SK-N-SH (cell line): ENCODE measurements at regions not wholly inside any gene's neighbourhood (a gene's known extent, or its start where the extent isn't known, plus 50 kb on each side); places are given as distances from the start of the nearest gene placed in this dataset.
A peak's percentile ranks its signal among the peaks of the same experiment; 100 is the strongest.

Experiments used
- CTCF ChIA-PET: fragments of 300-600, 350-600 bp; formaldehyde crosslinking; extraction: SDS; loops from one replicate; lab custom pipeline; 2021; lab: Yijun Ruan, JAX
- POLR2A ChIA-PET: fragments of 350-600 bp; sonication (Branson Sonifier 250); formaldehyde crosslinking; extraction: SDS; loops from one replicate; lab custom pipeline; 2020; ENCODE audit warnings: antibody characterized with exemption, inconsistent platforms; lab: Yijun Ruan, JAX
- DNase-seq: peaks from one replicate; pipeline ENCODE4 v3.0.0; 2012
- H2AFZ ChIP-seq: fragments of 200-600 bp; sonication (generic); 2 replicates; pipeline ENCODE4 v1.8.1; 2016; ENCODE audit warnings: antibody characterized with exemption, mild to moderate bottlenecking, low read depth
- H3F3A ChIP-seq: fragments of 200-600 bp; sonication (generic); replicated peaks from 2 replicates; pipeline ENCODE3; 2016; ENCODE audit warnings: antibody characterized with exemption, mild to moderate bottlenecking; ENCODE audit not compliant: insufficient read depth
- H3K27ac ChIP-seq, 2 experiments: fragments of 200-500 bp in 1 of 2; fragments of 200-600 bp in 1 of 2; sonication (Bioruptor generic) in 1 of 2; sonication (generic), shearing (Covaris generic) in 1 of 2; 2 replicates each; pipeline versions ENCODE4 v1.5.1 to v1.6.1; 2014 to 2016; ENCODE audit warnings: low read depth in 2 of 2, inconsistent platforms in 1 of 2, low read length in 1 of 2, mild to moderate bottlenecking in 1 of 2, mixed read lengths in 1 of 2
- H3K27me3 ChIP-seq: fragments of 200-600 bp; sonication (generic), shearing (Covaris generic); 2 replicates; pipeline ENCODE4 v1.6.1; 2016; ENCODE audit warnings: mixed run types; ENCODE audit not compliant: insufficient read depth
- H3K36me3 ChIP-seq, 2 experiments: fragments of 200-500 bp in 1 of 2; fragments of 200-600 bp in 1 of 2; sonication (Bioruptor generic) in 1 of 2; sonication (generic) in 1 of 2; replicated peaks in 1 of 2; 2 replicates each; pipeline versions ENCODE3 to v1.5.1; 2014 to 2016; ENCODE audit warnings: low read length in 1 of 2, mild to moderate bottlenecking in 1 of 2; ENCODE audit not compliant: insufficient read depth in 2 of 2, control insufficient read depth in 1 of 2
- H3K4me1 ChIP-seq, 2 experiments: fragments of 200-500 bp in 1 of 2; fragments of 200-600 bp in 1 of 2; sonication (Bioruptor generic) in 1 of 2; sonication (generic), shearing (Covaris generic) in 1 of 2; 2 replicates each; pipeline versions ENCODE4 v1.5.1 to v1.6.1; 2014 to 2016; ENCODE audit warnings: low read depth in 1 of 2, low read length in 1 of 2, mixed run types in 1 of 2; ENCODE audit not compliant: insufficient read depth in 2 of 2, control insufficient read depth in 1 of 2
- H3K4me2 ChIP-seq: fragments of 200-600 bp; sonication (generic), shearing (Covaris generic); 2 replicates; pipeline ENCODE4 v1.6.1; 2017; ENCODE audit warnings: mixed run types
- H3K4me3 ChIP-seq, 2 experiments: fragments of 200-500 bp in 1 of 2; fragments of 200-600 bp in 1 of 2; sonication (Bioruptor generic) in 1 of 2; sonication (generic), shearing (Covaris generic) in 1 of 2; 2 replicates each; pipeline versions ENCODE4 v1.5.1 to v1.8.1; 2014 to 2016; ENCODE audit warnings: low read depth in 2 of 2, inconsistent platforms in 1 of 2, low read length in 1 of 2, mild to moderate bottlenecking in 1 of 2, mixed read lengths in 1 of 2, moderate library complexity in 1 of 2
- H3K79me2 ChIP-seq: fragments of 200-600 bp; sonication (generic); 2 replicates; pipeline ENCODE4 v1.8.1; 2017; ENCODE audit warnings: mild to moderate bottlenecking; ENCODE audit not compliant: insufficient read depth
- H3K9ac ChIP-seq: fragments of 200-600 bp; sonication (generic); 2 replicates; pipeline ENCODE4 v1.6.1; 2017; ENCODE audit warnings: mixed run types
- H3K9me2 ChIP-seq: fragments of 200-600 bp; sonication (generic); 2 replicates; pipeline ENCODE4 v1.6.1; 2017; ENCODE audit warnings: mixed run types
- H3K9me3 ChIP-seq: fragments of 200-600 bp; sonication (generic); 2 replicates; pipeline ENCODE4 v1.6.1; 2017; ENCODE audit warnings: mixed run types, mild to moderate bottlenecking, moderate library complexity
- H4K20me1 ChIP-seq: fragments of 200-600 bp; sonication (generic); 2 replicates; pipeline ENCODE4 v1.6.1; 2017; ENCODE audit warnings: mild to moderate bottlenecking, mixed run types; ENCODE audit not compliant: insufficient read depth
- CTCF ChIP-seq: fragments of 200-600 bp; sonication (generic); IDR thresholded peaks from 2 replicates; pipeline ENCODE4 v1.6.1; 2017; ENCODE audit warnings: antibody characterized with exemption, mild to moderate bottlenecking, moderate library complexity
- FOXJ3 ChIP-seq: sonication (generic); formaldehyde crosslinking; IDR thresholded peaks from 2 replicates; pipeline ENCODE4 v1.5.1; 2020; ENCODE audit warnings: mild to moderate bottlenecking, missing genetic modification reagents
- FOXM1 ChIP-seq: IDR thresholded peaks from 2 replicates; pipeline ENCODE4 v1.4.0; 2012; ENCODE audit warnings: low read depth, mild to moderate bottlenecking
- GABPA ChIP-seq: IDR thresholded peaks from 2 replicates; pipeline ENCODE4 v1.4.0; 2012; ENCODE audit warnings: low read depth, mild to moderate bottlenecking
- PBX3 ChIP-seq: IDR thresholded peaks from 2 replicates; pipeline ENCODE4; 2012
- RAD21 ChIP-seq: IDR thresholded peaks from 2 replicates; pipeline ENCODE4 v1.6.1; 2012; ENCODE audit warnings: mild to moderate bottlenecking, low read length
- RCOR1 ChIP-seq: fragments of 150-350 bp; IDR thresholded peaks from 2 replicates; pipeline ENCODE4 v1.6.1; 2017; ENCODE audit warnings: antibody characterized with exemption, low read length
- REST ChIP-seq: IDR thresholded peaks from 2 replicates; pipeline ENCODE4 v1.6.1; 2012; ENCODE audit warnings: mild to moderate bottlenecking, low read depth, low read length, moderate library complexity
- SMC3 ChIP-seq: IDR thresholded peaks from 2 replicates; pipeline ENCODE4 v1.6.1; 2012; ENCODE audit warnings: low read depth, low read length, improper control_type of control experiment
- USF2 ChIP-seq: fragments of 150-350 bp; IDR thresholded peaks from 2 replicates; pipeline ENCODE4 v1.6.1; 2017; ENCODE audit warnings: antibody characterized with exemption, low read length, low read depth, borderline replicate concordance
- WGBS: methylation state at CpG from one replicate; pipeline ENCODE4 v1.1.6; 2017; ENCODE audit warnings: low lambda C conversion rate; 5-methylcytosine and 5-hydroxymethylcytosine counted together

- no peak for DNase-seq
- WGBS = 53% methylated on average over 5 of the region's 5 CpGs
- H3F3A ChIP-seq = no peaks in the 10 kb centered on the region
- no peak overlapping the region for H3K27ac ChIP-seq
- TF ChIP-seq FOXM1 = no peak
- no peak for TF ChIP-seq SMC3
- no peak for TF ChIP-seq RCOR1
- TF ChIP-seq REST = no peak
- TF ChIP-seq PBX3 = no peak
- H3K4me1 ChIP-seq = no peaks in the 10 kb centered on the region; a peak in 1 of 4 replicates
- H3K4me2 ChIP-seq = no peak overlapping the region
- ChIA-PET CTCF (interaction anchor here (0.7 to 2.1 kb wide), 6 partner anchors 14 to 143 kb away, joined by 3 to 10 read pairs (median 4); no protein-coding TSS in a partner anchor), POLR2A (no interaction called here)
- no peaks in the 10 kb centered on the region for H3K79me2 ChIP-seq
- H3K9me3 ChIP-seq = no peaks in the 10 kb centered on the region
- H3K36me3 ChIP-seq = no peaks in the 10 kb centered on the region
- H2AFZ ChIP-seq = no peak overlapping the region; the same call in 1 of the 2 replicates
- no peak overlapping the region for H3K4me3 ChIP-seq
- no peaks in the 10 kb centered on the region for H3K9me2 ChIP-seq
- no peak overlapping the region for H3K9ac ChIP-seq
- H4K20me1 ChIP-seq = no peaks in the 10 kb centered on the region
- no peaks in the 10 kb centered on the region for H3K27me3 ChIP-seq
Measured at GRCh38 chr18:27750923-27751322, 426.0 kb downstream of the CDH2 start.

GRCh38 chr18:27750014-27750413 lies 426.9 kb downstream of the CDH2 start:
- 15% methylated on average over 3 of the region's 3 CpGs for WGBS
- CTCF ChIA-PET = interaction anchor here (0.6 to 2.1 kb wide), 16 partner anchors 13 to 817 kb away, joined by 3 to 10 read pairs (median 4); no protein-coding TSS in a partner anchor
- Histone ChIP-seq H3K9me2 (no peaks in the 10 kb centered on the region), H3K27ac (no peak overlapping the region), H3K9me3 (no peaks in the 10 kb centered on the region), H3K4me3 (no peak overlapping the region; a peak in 1 of 4 replicates), H3F3A (no peaks in the 10 kb centered on the region), H2AFZ (no peak overlapping the region), H3K9ac (no peak overlapping the region), H4K20me1 (no peaks in the 10 kb centered on the region), H3K27me3 (no peaks in the 10 kb centered on the region), H3K36me3 (no peaks in the 10 kb centered on the region), H3K4me2 (no peak overlapping the region), H3K4me1 (no peaks in the 10 kb centered on the region; a peak in 1 of 4 replicates), H3K79me2 (no peaks in the 10 kb centered on the region)
- peak; percentile 25; the same call in 1 of the 2 replicates for TF ChIP-seq PBX3
- no peak for TF ChIP-seq USF2
- peak; percentile 67 for TF ChIP-seq RAD21
- TF ChIP-seq RCOR1 = no peak
- peak; percentile 54 for TF ChIP-seq SMC3
- TF ChIP-seq CTCF = peak; percentile 70
- TF ChIP-seq GABPA = no peak
- TF ChIP-seq FOXJ3 (CRISPR knock-in tag) = no peak
- peak; percentile 34 for DNase-seq
- POLR2A ChIA-PET = no interaction called here
